B cell (primary cell): ENCODE measurements at regions not wholly inside any gene's neighbourhood (a gene's known extent, or its start where the extent isn't known, plus 50 kb on each side); places are given as distances from the start of the nearest gene placed in this dataset.

ENCODE experiments used
- ATAC-seq: fragments of 200-7000 bp; cut with Tn5 transposase; one replicate; pipeline ENCODE4 v1.10.0; 2021; ENCODE audit warnings: low read depth, mild to moderate bottlenecking, moderate number of reproducible peaks, moderate library complexity
- CTCF ChIA-PET: fragments of 350-600 bp; sonication (Branson Sonifier 250); formaldehyde crosslinking; loops from one replicate; lab custom pipeline; 2021; ENCODE audit warnings: antibody characterized with exemption, inconsistent platforms; lab: Charles Lee
- POLR2A ChIA-PET: fragments of 350-600 bp; sonication (Branson Sonifier 250); formaldehyde crosslinking; loops from one replicate; lab custom pipeline; 2021; ENCODE audit warnings: antibody characterized with exemption; lab: Charles Lee
- DNase-seq: peaks from one replicate; pipeline ENCODE4 v3.0.0; 2013
- H2AFZ ChIP-seq: 2 replicates; pipeline ENCODE4 v1.6.1; 2012; ENCODE audit warnings: mild to moderate bottlenecking, low read depth, low read length; ENCODE audit not compliant: insufficient read depth, poor library complexity, severe bottlenecking
- H3K27ac ChIP-seq, 2 donors: 1 replicate in 1 of 2; 2 replicates in 1 of 2; pipeline ENCODE4 v1.5.1; 2012 to 2013; ENCODE audit warnings: low read length in 2 of 2, mild to moderate bottlenecking in 2 of 2, moderate library complexity in 1 of 2
- H3K27me3 ChIP-seq, 4 experiments: fragments of 200-600 bp in 1 of 4; sonication (generic) in 1 of 4; replicated peaks in 1 of 4; 1 replicate in 2 of 4; 2 replicates in 2 of 4; pipeline versions ENCODE4 v1.6.1 to v1.7.0; 2013 to 2016; ENCODE audit warnings: low read length in 3 of 4, mild to moderate bottlenecking in 2 of 4, mixed read lengths in 1 of 4, moderate library complexity in 1 of 4; ENCODE audit not compliant: insufficient read depth in 4 of 4, control insufficient read depth in 3 of 4; ENCODE audit errors: control extremely low read depth in 1 of 4
- H3K36me3 ChIP-seq, 2 experiments: replicated peaks in 1 of 2; 1 replicate in 1 of 2; 2 replicates in 1 of 2; pipeline versions ENCODE4 v1.6.1 to v1.7.1; 2013; ENCODE audit warnings: low read length in 1 of 2; ENCODE audit not compliant: insufficient read depth in 2 of 2, control insufficient read depth in 1 of 2; ENCODE audit errors: control extremely low read depth in 1 of 2, extremely low read depth in 1 of 2
- H3K4me1 ChIP-seq, 2 donors: fragments of 200-600 bp in 1 of 2; sonication (generic) in 1 of 2; 1 replicate in 1 of 2; 2 replicates in 1 of 2; pipeline versions ENCODE4 v1.5.1 to v1.6.1; 2013 to 2017; ENCODE audit warnings: low read length in 2 of 2; ENCODE audit not compliant: control insufficient read depth in 2 of 2, insufficient read depth in 2 of 2
- H3K4me2 ChIP-seq: replicated peaks from 2 replicates; pipeline ENCODE3; 2012; ENCODE audit warnings: mild to moderate bottlenecking, low read depth, low read length; ENCODE audit not compliant: poor library complexity, severe bottlenecking
- H3K4me3 ChIP-seq, 5 experiments: fragments of 200-600 bp in 1 of 5; sonication (generic) in 1 of 5; 1 replicate in 3 of 5; 2 replicates in 2 of 5; pipeline versions ENCODE4 v1.5.1 to v1.7.0; 2011 to 2016; ENCODE audit warnings: low read length in 4 of 5, mild to moderate bottlenecking in 4 of 5, low read depth in 2 of 5, control low read depth in 1 of 5, moderate library complexity in 1 of 5; ENCODE audit not compliant: insufficient read depth in 1 of 5; ENCODE audit errors: control extremely low read depth in 1 of 5, extremely low read depth in 1 of 5
- H3K79me2 ChIP-seq: fragments of 200-600 bp; sonication (generic); one replicate; pipeline ENCODE4 v1.6.0; 2016; ENCODE audit warnings: low read length; ENCODE audit not compliant: control insufficient read depth, insufficient read depth
- H3K9ac ChIP-seq: fragments of 200-600 bp; sonication (generic); 2 replicates; pipeline ENCODE4 v1.6.1; 2017; ENCODE audit warnings: mild to moderate bottlenecking, low read length, moderate library complexity
- H3K9me3 ChIP-seq, 3 donors: one replicate each; pipeline versions ENCODE4 v1.6.1 to v1.7.1; 2013; ENCODE audit warnings: low read length in 2 of 3; ENCODE audit not compliant: control insufficient read depth in 2 of 3, insufficient read depth in 1 of 3; ENCODE audit errors: control extremely low read depth in 1 of 3
- H4K20me1 ChIP-seq: 2 replicates; pipeline ENCODE4 v1.6.0; 2012; ENCODE audit warnings: mild to moderate bottlenecking, low read length; ENCODE audit not compliant: insufficient read depth, control insufficient read depth, poor library complexity, severe bottlenecking
- H3K27ac Mint-ChIP-seq: one replicate; pipeline ENCODE4 v1.8.0; 2021; ENCODE audit warnings: mixed read lengths
- H3K27me3 Mint-ChIP-seq: one replicate; pipeline ENCODE4 v1.8.0; 2021; ENCODE audit warnings: mixed read lengths
- H3K4me1 Mint-ChIP-seq: one replicate; pipeline ENCODE4 v1.8.0; 2021; ENCODE audit warnings: mixed read lengths
- H3K4me3 Mint-ChIP-seq: one replicate; pipeline ENCODE4 v1.8.0; 2021; ENCODE audit warnings: mixed read lengths
- H3K9me3 Mint-ChIP-seq: one replicate; pipeline ENCODE4 v1.8.0; 2022; ENCODE audit warnings: mixed read lengths; ENCODE audit not compliant: insufficient read depth
- CTCF ChIP-seq: fragments of 200-600 bp; IDR thresholded peaks from one replicate; pipeline ENCODE4 v1.8.0; 2022; ENCODE audit warnings: antibody characterized with exemption, mild to moderate bottlenecking
- EZH2 ChIP-seq: IDR thresholded peaks from 2 replicates; pipeline ENCODE4 v1.6.1; 2012; ENCODE audit warnings: borderline replicate concordance, low read depth, mild to moderate bottlenecking, moderate library complexity, low read length; ENCODE audit not compliant: insufficient read depth, poor library complexity, severe bottlenecking
- WGBS: methylation state at CpG from one replicate; pipeline ENCODE4 v1.1.5; 2013; ENCODE audit warnings: missing lambda C conversion rate; ENCODE audit not compliant: insufficient coverage; 5-methylcytosine and 5-hydroxymethylcytosine counted together
- intact Hi-C: fragments of 100-400 bp; cut with micrococcal nuclease; formaldehyde crosslinking; loops from one replicate; pipeline ENCODE4 v1.10.0; 2022

DNA sequence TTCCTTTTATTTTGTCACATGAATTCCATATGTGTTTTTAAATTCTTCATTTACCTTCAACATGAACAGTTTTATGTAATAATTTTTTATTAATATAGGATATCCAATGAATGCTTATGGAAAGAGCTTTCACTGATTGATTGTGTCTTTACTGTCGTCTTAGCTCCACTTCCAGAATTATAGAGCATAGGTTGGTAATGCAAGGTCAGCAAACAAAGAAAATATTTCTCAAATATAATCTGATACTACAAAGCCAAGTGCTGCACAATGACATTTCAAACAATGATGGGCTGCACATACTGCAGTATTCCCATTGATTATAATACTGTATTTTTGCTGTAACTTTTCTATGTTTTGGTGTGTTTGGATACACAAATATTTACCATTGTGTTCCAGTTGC, 275.7 kb upstream of the RSPO3 start:
- Histone ChIP-seq H3K4me3 (no peak overlapping the region), H3K9me3 (no peaks in the 10 kb centered on the region), H2AFZ (no peak overlapping the region), H3K4me2 (no peak overlapping the region), H3K9ac (no peak overlapping the region), H4K20me1 (no peaks in the 10 kb centered on the region), H3K27me3 (no peaks in the 10 kb centered on the region), H3K27ac (no peak overlapping the region), H3K79me2 (no peaks in the 10 kb centered on the region), H3K4me1 (no peaks in the 10 kb centered on the region), H3K36me3 (no peaks in the 10 kb centered on the region)
- DNase-seq = no peak
- Mint-ChIP-seq H3K27ac (no peak overlapping the region), H3K4me3 (no peak overlapping the region), H3K27me3 (no peaks in the 10 kb centered on the region), H3K9me3 (no peaks in the 10 kb centered on the region), H3K4me1 (no peaks in the 10 kb centered on the region)
- intact Hi-C loops = no loop called here
- ChIA-PET CTCF (no interaction called here), POLR2A (no interaction called here)
- no CpG with 5 or more reads among the region's 1 CpG for WGBS
- ATAC-seq = no peak
- TF ChIP-seq EZH2 (no peak), CTCF (no peak)

- H3K4me2 ChIP-seq = no peak overlapping the region
- TF ChIP-seq CTCF = no peak
- TF ChIP-seq EZH2 = no peak
- no peak overlapping the region for H3K27ac ChIP-seq
- Mint-ChIP-seq H3K27me3 (no peaks in the 10 kb centered on the region), H3K4me3 (no peak overlapping the region), H3K4me1 (no peaks in the 10 kb centered on the region), H3K9me3 (no peaks in the 10 kb centered on the region), H3K27ac (no peak overlapping the region)
- ATAC-seq (no peak), DNase-seq (no peak)
- ChIA-PET CTCF (no interaction called here), POLR2A (no interaction called here)
- no peak overlapping the region for H2AFZ ChIP-seq
- H3K4me1 ChIP-seq = no peaks in the 10 kb centered on the region
- no peak overlapping the region for H3K9ac ChIP-seq
- no peaks in the 10 kb centered on the region for H3K27me3 ChIP-seq
- H3K79me2 ChIP-seq = no peaks in the 10 kb centered on the region
- H4K20me1 ChIP-seq = no peaks in the 10 kb centered on the region
- intact Hi-C loops = no loop called here
- H3K4me3 ChIP-seq = no peak overlapping the region
- no peaks in the 10 kb centered on the region for H3K9me3 ChIP-seq
- H3K36me3 ChIP-seq = no peaks in the 10 kb centered on the region
Observed at GRCh38 chr6:126848119-126848518, 270.4 kb upstream of the RSPO3 start.
